HFFc6 (cell line): ENCODE measurements at regions not wholly inside any gene's neighbourhood (a gene's known extent, or its start where the extent isn't known, plus 50 kb on each side); places are given as distances from the start of the nearest gene placed in this dataset.

Experiments used
- DNase-seq: peaks from one replicate; pipeline ENCODE4 v3.0.0-alpha.2; 2018
- H3K27ac Mint-ChIP-seq: 2 replicates; pipeline ENCODE4 v1.8.0; 2020; ENCODE audit warnings: mild to moderate bottlenecking, mixed read lengths
- H3K27me3 Mint-ChIP-seq: 2 replicates; pipeline ENCODE4 v1.8.0; 2021; ENCODE audit warnings: mild to moderate bottlenecking, moderate library complexity, mixed read lengths; ENCODE audit not compliant: insufficient read depth
- H3K36me3 Mint-ChIP-seq: 2 replicates; pipeline ENCODE4 v1.8.0; 2021; ENCODE audit warnings: low read depth, mixed read lengths
- H3K4me1 Mint-ChIP-seq: 2 replicates; pipeline ENCODE4 v1.8.0; 2020; ENCODE audit warnings: low read depth, mixed read lengths
- H3K4me3 Mint-ChIP-seq: 2 replicates; pipeline ENCODE4 v1.8.0; 2020; ENCODE audit warnings: mild to moderate bottlenecking, moderate library complexity, mixed read lengths
- H3K9me3 Mint-ChIP-seq: 2 replicates; pipeline ENCODE4 v1.8.0; 2020; ENCODE audit warnings: mild to moderate bottlenecking, mixed read lengths
- TF ChIP-seq, protein P1 (sequence below): fragments of 200-600 bp; sonication (generic); IDR thresholded peaks from 2 replicates; pipeline ENCODE4 v1.5.0; 2021; ENCODE audit warnings: antibody characterized with exemption, mild to moderate bottlenecking

DNA sequence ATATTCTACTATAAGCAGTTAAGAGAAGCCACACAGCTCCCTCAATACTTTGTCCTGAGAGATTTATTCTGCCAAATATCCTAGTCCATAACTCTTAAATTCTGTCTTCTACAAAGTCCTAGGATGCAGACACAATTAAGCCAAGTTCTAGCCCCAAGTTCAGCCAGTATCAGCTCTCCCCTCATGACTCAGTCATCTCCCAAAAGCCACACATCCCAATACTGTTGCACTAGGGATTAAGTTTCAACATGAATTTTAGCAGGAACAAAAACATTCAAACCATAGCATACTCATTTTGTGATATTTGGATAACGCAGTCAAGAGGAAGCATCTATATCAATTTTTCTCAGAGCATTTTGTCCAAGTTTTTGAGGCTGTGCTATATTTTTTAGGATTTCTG, 277.4 kb downstream of the FZD1 start:
- no peaks in the 10 kb centered on the region for H3K9me3 Mint-ChIP-seq
- no peak overlapping the region for H3K27ac Mint-ChIP-seq
- no peak for DNase-seq

DNA sequence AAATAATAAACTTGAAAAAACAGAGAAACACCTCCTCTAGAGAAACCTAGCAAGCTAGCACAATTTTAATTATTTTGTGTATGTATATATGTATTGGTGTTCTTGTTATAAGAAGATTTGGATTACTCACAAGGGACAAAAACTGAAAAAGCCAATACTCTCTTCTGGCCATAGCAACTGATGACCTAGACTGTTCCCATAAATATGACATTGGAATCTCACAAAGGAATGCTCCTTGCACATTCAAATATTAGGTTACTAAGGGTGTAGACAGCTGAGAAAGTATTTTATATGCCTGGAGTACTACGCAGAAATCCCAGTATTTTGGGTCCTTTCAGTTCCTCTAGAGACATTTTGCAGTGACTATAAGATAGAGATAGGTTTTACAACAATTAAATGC, 279.4 kb downstream of the FZD1 start:
- Mint-ChIP-seq H3K27me3 (peaks cover 4% of the 10 kb centered on the region), H3K9me3 (no peaks in the 10 kb centered on the region), H3K27ac (no peak overlapping the region), H3K4me3 (no peak overlapping the region), H3K4me1 (no peaks in the 10 kb centered on the region), H3K36me3 (no peaks in the 10 kb centered on the region)
- DNase-seq: no peak
- TF ChIP-seq, protein P1, sequence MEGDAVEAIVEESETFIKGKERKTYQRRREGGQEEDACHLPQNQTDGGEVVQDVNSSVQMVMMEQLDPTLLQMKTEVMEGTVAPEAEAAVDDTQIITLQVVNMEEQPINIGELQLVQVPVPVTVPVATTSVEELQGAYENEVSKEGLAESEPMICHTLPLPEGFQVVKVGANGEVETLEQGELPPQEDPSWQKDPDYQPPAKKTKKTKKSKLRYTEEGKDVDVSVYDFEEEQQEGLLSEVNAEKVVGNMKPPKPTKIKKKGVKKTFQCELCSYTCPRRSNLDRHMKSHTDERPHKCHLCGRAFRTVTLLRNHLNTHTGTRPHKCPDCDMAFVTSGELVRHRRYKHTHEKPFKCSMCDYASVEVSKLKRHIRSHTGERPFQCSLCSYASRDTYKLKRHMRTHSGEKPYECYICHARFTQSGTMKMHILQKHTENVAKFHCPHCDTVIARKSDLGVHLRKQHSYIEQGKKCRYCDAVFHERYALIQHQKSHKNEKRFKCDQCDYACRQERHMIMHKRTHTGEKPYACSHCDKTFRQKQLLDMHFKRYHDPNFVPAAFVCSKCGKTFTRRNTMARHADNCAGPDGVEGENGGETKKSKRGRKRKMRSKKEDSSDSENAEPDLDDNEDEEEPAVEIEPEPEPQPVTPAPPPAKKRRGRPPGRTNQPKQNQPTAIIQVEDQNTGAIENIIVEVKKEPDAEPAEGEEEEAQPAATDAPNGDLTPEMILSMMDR: no peak

More for the DNA sequence above, 277.4 kb downstream of the FZD1 start:
- no peaks in the 10 kb centered on the region for H3K4me1 Mint-ChIP-seq
- TF ChIP-seq, protein P1: no peak
- H3K27me3 Mint-ChIP-seq: peaks cover 10% of the 10 kb centered on the region
- H3K4me3 Mint-ChIP-seq: no peak overlapping the region
- no peaks in the 10 kb centered on the region for H3K36me3 Mint-ChIP-seq

DNA sequence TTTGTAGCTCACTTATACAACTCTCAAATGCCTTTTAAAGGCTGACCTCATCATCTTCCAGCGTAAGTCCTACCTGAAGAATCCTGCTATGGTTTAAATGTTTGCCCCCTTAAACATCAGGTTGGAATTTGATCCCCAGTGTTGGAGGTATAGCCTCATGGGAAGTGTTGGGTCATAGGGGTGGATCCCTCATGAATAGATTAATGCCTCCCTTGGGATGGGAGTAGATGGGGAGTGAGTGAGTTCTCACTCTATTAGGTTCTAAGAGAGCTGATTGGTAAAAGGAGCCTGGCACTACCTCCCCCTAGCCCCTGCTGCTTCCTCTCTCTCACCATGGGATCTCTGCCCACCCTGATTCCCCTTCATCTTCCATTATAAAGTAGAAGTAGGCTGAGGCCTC, 285.6 kb downstream of the FZD1 start:
- Mint-ChIP-seq H3K4me3 (no peak overlapping the region), H3K36me3 (no peaks in the 10 kb centered on the region), H3K27me3 (peaks cover 4% of the 10 kb centered on the region; the same call in 1 of the 2 replicates), H3K9me3 (no peaks in the 10 kb centered on the region), H3K27ac (no peak overlapping the region), H3K4me1 (peaks cover 19% of the 10 kb centered on the region)
- TF ChIP-seq, protein P1: no peak
- no peak for DNase-seq

DNA sequence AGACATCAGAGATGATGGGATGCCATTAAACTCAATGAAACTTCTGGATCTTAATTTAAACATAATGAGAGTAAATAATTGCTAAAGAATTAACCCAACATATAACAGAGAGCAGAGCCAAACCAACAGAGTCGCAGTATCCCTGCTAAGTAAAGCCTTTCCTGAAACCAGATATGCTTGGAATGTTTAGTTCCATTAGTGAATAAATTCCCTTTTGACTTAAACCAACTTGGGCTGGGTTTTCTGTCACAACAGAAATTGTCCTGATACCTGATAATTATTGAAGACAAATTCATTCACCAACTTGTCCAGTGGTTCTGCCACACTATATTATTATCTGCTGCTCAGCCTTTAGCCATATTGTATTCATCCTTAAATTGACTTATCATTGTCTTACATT, 286.7 kb downstream of the FZD1 start:
- DNase-seq: no peak
- H3K36me3 Mint-ChIP-seq: no peaks in the 10 kb centered on the region
- no peaks in the 10 kb centered on the region for H3K27me3 Mint-ChIP-seq
- TF ChIP-seq, protein P1: no peak
- peak overlapping the region; percentile 33; the same call in 1 of the 2 replicates for H3K4me3 Mint-ChIP-seq
- no peaks in the 10 kb centered on the region for H3K9me3 Mint-ChIP-seq
- peak overlapping the region; percentile 36; the same call in 1 of the 2 replicates for H3K27ac Mint-ChIP-seq
- H3K4me1 Mint-ChIP-seq: peaks cover 19% of the 10 kb centered on the region

DNA sequence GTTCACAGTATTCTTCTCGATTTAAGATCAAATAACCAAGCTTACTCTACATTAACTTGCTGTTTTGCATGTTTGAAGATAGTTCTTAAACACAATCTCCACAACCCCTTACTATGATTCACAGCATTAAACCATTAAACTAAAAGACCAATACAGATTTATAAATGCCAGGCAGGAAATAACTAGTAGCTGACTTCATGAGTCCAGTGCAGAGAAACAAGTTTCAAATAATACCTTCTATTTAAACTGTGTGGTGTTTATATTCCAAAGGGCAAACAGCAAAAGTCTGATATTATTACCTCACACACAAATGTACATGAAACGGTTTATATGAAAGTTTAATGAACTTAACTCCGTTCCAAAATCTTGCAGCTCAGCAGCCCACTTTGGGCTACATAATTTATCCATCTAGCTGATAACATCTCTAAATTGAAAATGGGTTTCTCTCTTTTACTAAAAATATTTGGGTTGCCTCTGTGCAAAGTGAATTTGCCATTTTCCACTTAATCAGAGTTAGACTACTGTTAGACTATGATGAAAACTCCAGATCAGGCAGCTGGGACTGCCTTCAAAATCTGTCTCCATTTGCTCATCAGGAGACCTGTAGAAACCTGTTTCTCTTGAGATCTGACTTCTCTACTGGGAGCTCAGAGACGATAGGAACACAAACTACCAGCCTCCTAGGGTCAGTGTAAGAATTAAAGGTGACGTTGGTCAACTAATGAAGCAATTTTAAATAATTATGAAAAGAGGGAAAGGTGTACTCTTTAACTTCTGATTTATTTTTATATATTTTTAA, 287.3 kb downstream of the FZD1 start:
- no peaks in the 10 kb centered on the region for H3K27me3 Mint-ChIP-seq

More for the DNA sequence above, 287.3 kb downstream of the FZD1 start:
- no peaks in the 10 kb centered on the region for H3K36me3 Mint-ChIP-seq
- H3K9me3 Mint-ChIP-seq: no peaks in the 10 kb centered on the region
- peak overlapping the region; percentile 37; the same call in 1 of the 2 replicates for H3K4me3 Mint-ChIP-seq
- DNase-seq: no peak
- TF ChIP-seq, protein P1: no peak
- H3K4me1 Mint-ChIP-seq: peaks cover 19% of the 10 kb centered on the region
- peak overlapping the region; percentile 40 for H3K27ac Mint-ChIP-seq
